B cell (primary cell): ENCODE measurements at regions not wholly inside any gene's neighbourhood (a gene's known extent, or its start where the extent isn't known, plus 50 kb on each side); places are given as distances from the start of the nearest gene placed in this dataset.

ENCODE experiments used
- ATAC-seq: fragments of 200-7000 bp; cut with Tn5 transposase; one replicate; pipeline ENCODE4 v1.10.0; 2021; ENCODE audit warnings: low read depth, mild to moderate bottlenecking, moderate number of reproducible peaks, moderate library complexity
- CTCF ChIA-PET: fragments of 350-600 bp; sonication (Branson Sonifier 250); formaldehyde crosslinking; loops from one replicate; lab custom pipeline; 2021; ENCODE audit warnings: antibody characterized with exemption, inconsistent platforms; lab: Charles Lee
- POLR2A ChIA-PET: fragments of 350-600 bp; sonication (Branson Sonifier 250); formaldehyde crosslinking; loops from one replicate; lab custom pipeline; 2021; ENCODE audit warnings: antibody characterized with exemption; lab: Charles Lee
- DNase-seq: peaks from one replicate; pipeline ENCODE4 v3.0.0; 2013
- H2AFZ ChIP-seq: 2 replicates; pipeline ENCODE4 v1.6.1; 2012; ENCODE audit warnings: mild to moderate bottlenecking, low read depth, low read length; ENCODE audit not compliant: insufficient read depth, poor library complexity, severe bottlenecking
- H3K27ac ChIP-seq, 2 donors: 1 replicate in 1 of 2; 2 replicates in 1 of 2; pipeline ENCODE4 v1.5.1; 2012 to 2013; ENCODE audit warnings: low read length in 2 of 2, mild to moderate bottlenecking in 2 of 2, moderate library complexity in 1 of 2
- H3K27me3 ChIP-seq, 4 experiments: fragments of 200-600 bp in 1 of 4; sonication (generic) in 1 of 4; replicated peaks in 1 of 4; 1 replicate in 2 of 4; 2 replicates in 2 of 4; pipeline versions ENCODE4 v1.6.1 to v1.7.0; 2013 to 2016; ENCODE audit warnings: low read length in 3 of 4, mild to moderate bottlenecking in 2 of 4, mixed read lengths in 1 of 4, moderate library complexity in 1 of 4; ENCODE audit not compliant: insufficient read depth in 4 of 4, control insufficient read depth in 3 of 4; ENCODE audit errors: control extremely low read depth in 1 of 4
- H3K36me3 ChIP-seq, 2 experiments: replicated peaks in 1 of 2; 1 replicate in 1 of 2; 2 replicates in 1 of 2; pipeline versions ENCODE4 v1.6.1 to v1.7.1; 2013; ENCODE audit warnings: low read length in 1 of 2; ENCODE audit not compliant: insufficient read depth in 2 of 2, control insufficient read depth in 1 of 2; ENCODE audit errors: control extremely low read depth in 1 of 2, extremely low read depth in 1 of 2
- H3K4me1 ChIP-seq, 2 donors: fragments of 200-600 bp in 1 of 2; sonication (generic) in 1 of 2; 1 replicate in 1 of 2; 2 replicates in 1 of 2; pipeline versions ENCODE4 v1.5.1 to v1.6.1; 2013 to 2017; ENCODE audit warnings: low read length in 2 of 2; ENCODE audit not compliant: control insufficient read depth in 2 of 2, insufficient read depth in 2 of 2
- H3K4me2 ChIP-seq: replicated peaks from 2 replicates; pipeline ENCODE3; 2012; ENCODE audit warnings: mild to moderate bottlenecking, low read depth, low read length; ENCODE audit not compliant: poor library complexity, severe bottlenecking
- H3K4me3 ChIP-seq, 5 experiments: fragments of 200-600 bp in 1 of 5; sonication (generic) in 1 of 5; 1 replicate in 3 of 5; 2 replicates in 2 of 5; pipeline versions ENCODE4 v1.5.1 to v1.7.0; 2011 to 2016; ENCODE audit warnings: low read length in 4 of 5, mild to moderate bottlenecking in 4 of 5, low read depth in 2 of 5, control low read depth in 1 of 5, moderate library complexity in 1 of 5; ENCODE audit not compliant: insufficient read depth in 1 of 5; ENCODE audit errors: control extremely low read depth in 1 of 5, extremely low read depth in 1 of 5
- H3K79me2 ChIP-seq: fragments of 200-600 bp; sonication (generic); one replicate; pipeline ENCODE4 v1.6.0; 2016; ENCODE audit warnings: low read length; ENCODE audit not compliant: control insufficient read depth, insufficient read depth
- H3K9ac ChIP-seq: fragments of 200-600 bp; sonication (generic); 2 replicates; pipeline ENCODE4 v1.6.1; 2017; ENCODE audit warnings: mild to moderate bottlenecking, low read length, moderate library complexity
- H3K9me3 ChIP-seq, 3 donors: one replicate each; pipeline versions ENCODE4 v1.6.1 to v1.7.1; 2013; ENCODE audit warnings: low read length in 2 of 3; ENCODE audit not compliant: control insufficient read depth in 2 of 3, insufficient read depth in 1 of 3; ENCODE audit errors: control extremely low read depth in 1 of 3
- H4K20me1 ChIP-seq: 2 replicates; pipeline ENCODE4 v1.6.0; 2012; ENCODE audit warnings: mild to moderate bottlenecking, low read length; ENCODE audit not compliant: insufficient read depth, control insufficient read depth, poor library complexity, severe bottlenecking
- H3K27ac Mint-ChIP-seq: one replicate; pipeline ENCODE4 v1.8.0; 2021; ENCODE audit warnings: mixed read lengths
- H3K27me3 Mint-ChIP-seq: one replicate; pipeline ENCODE4 v1.8.0; 2021; ENCODE audit warnings: mixed read lengths
- H3K4me1 Mint-ChIP-seq: one replicate; pipeline ENCODE4 v1.8.0; 2021; ENCODE audit warnings: mixed read lengths
- H3K4me3 Mint-ChIP-seq: one replicate; pipeline ENCODE4 v1.8.0; 2021; ENCODE audit warnings: mixed read lengths
- H3K9me3 Mint-ChIP-seq: one replicate; pipeline ENCODE4 v1.8.0; 2022; ENCODE audit warnings: mixed read lengths; ENCODE audit not compliant: insufficient read depth
- CTCF ChIP-seq: fragments of 200-600 bp; IDR thresholded peaks from one replicate; pipeline ENCODE4 v1.8.0; 2022; ENCODE audit warnings: antibody characterized with exemption, mild to moderate bottlenecking
- EZH2 ChIP-seq: IDR thresholded peaks from 2 replicates; pipeline ENCODE4 v1.6.1; 2012; ENCODE audit warnings: borderline replicate concordance, low read depth, mild to moderate bottlenecking, moderate library complexity, low read length; ENCODE audit not compliant: insufficient read depth, poor library complexity, severe bottlenecking
- WGBS: methylation state at CpG from one replicate; pipeline ENCODE4 v1.1.5; 2013; ENCODE audit warnings: missing lambda C conversion rate; ENCODE audit not compliant: insufficient coverage; 5-methylcytosine and 5-hydroxymethylcytosine counted together
- intact Hi-C: fragments of 100-400 bp; cut with micrococcal nuclease; formaldehyde crosslinking; loops from one replicate; pipeline ENCODE4 v1.10.0; 2022

GRCh38 chr7:101146-102046, 91.0 kb upstream of the FAM20C start:
- 85% methylated on average over 9 of the region's 10 CpGs for WGBS
- TF ChIP-seq CTCF (no peak), EZH2 (no peak)
- H2AFZ ChIP-seq = no peak overlapping the region

GRCh38 chr7:102047-102711, 90.2 kb upstream of the FAM20C start:
- peak overlapping the region; percentile 12 for H3K27ac Mint-ChIP-seq
- Histone ChIP-seq H3K27ac (peak overlapping the region in 1 of 2 donors; percentile 19), H3K4me1 (peaks cover 0 to 7% of the 10 kb centered on the region in 2 donors), H3K79me2 (no peaks in the 10 kb centered on the region), H4K20me1 (no peaks in the 10 kb centered on the region), H3K36me3 (no peaks in the 10 kb centered on the region), H3K9me3 (peaks cover 0 to 19% (median 6%) of the 10 kb centered on the region in 3 donors), H3K4me3 (no peak overlapping the region), H3K27me3 (no peaks in the 10 kb centered on the region), H2AFZ (no peak overlapping the region), H3K9ac (no peak overlapping the region), H3K4me2 (no peak overlapping the region)
- peaks cover 13% of the 10 kb centered on the region for H3K27me3 Mint-ChIP-seq
- DNase-seq = no peak
- ChIA-PET CTCF (no interaction called here), POLR2A (no interaction called here)
- intact Hi-C loops = no loop called here
- H3K4me1 Mint-ChIP-seq = no peaks in the 10 kb centered on the region
- H3K4me3 Mint-ChIP-seq = no peak overlapping the region
- TF ChIP-seq CTCF = no peak
- no peak for TF ChIP-seq EZH2
- no peak for ATAC-seq
- 90% methylated on average over 11 of the region's 13 CpGs for WGBS
- H3K9me3 Mint-ChIP-seq = peaks cover 8% of the 10 kb centered on the region

More at GRCh38 chr7:101146-102046, 91.0 kb upstream of the FAM20C start:
- ATAC-seq = no peak
- intact Hi-C loops = no loop called here
- no peak for DNase-seq
- no peaks in the 10 kb centered on the region for H3K79me2 ChIP-seq
- H3K9me3 ChIP-seq = peaks cover 0 to 19% (median 6%) of the 10 kb centered on the region in 3 donors
- H3K27me3 ChIP-seq = no peaks in the 10 kb centered on the region
- Mint-ChIP-seq H3K9me3 (peaks cover 12% of the 10 kb centered on the region), H3K4me3 (no peak overlapping the region), H3K27ac (no peak overlapping the region), H3K27me3 (peaks cover 19% of the 10 kb centered on the region), H3K4me1 (no peaks in the 10 kb centered on the region)
- ChIA-PET POLR2A (no interaction called here), CTCF (no interaction called here)
- no peaks in the 10 kb centered on the region for H4K20me1 ChIP-seq
- no peak overlapping the region for H3K4me2 ChIP-seq
- no peaks in the 10 kb centered on the region for H3K36me3 ChIP-seq
- H3K4me3 ChIP-seq = no peak overlapping the region
- peaks cover 0 to 7% of the 10 kb centered on the region in 2 donors for H3K4me1 ChIP-seq
- H3K9ac ChIP-seq = no peak overlapping the region
- no peak overlapping the region for H3K27ac ChIP-seq
